Stimulated activated CD4-positive, alpha-beta T cell treated with anti-CD3 and anti-CD28 coated beads, Interleukin-2, amount 100 ng/mL, for 48 hours (primary cell): ENCODE measurements at regions not wholly inside any gene's neighbourhood (a gene's known extent, or its start where the extent isn't known, plus 50 kb on each side); places are given as distances from the start of the nearest gene placed in this dataset.

Experiments
- DNase-seq, 2 donors: peaks; one replicate each; pipeline ENCODE4 v3.0.0-alpha.2; 2020

DNA sequence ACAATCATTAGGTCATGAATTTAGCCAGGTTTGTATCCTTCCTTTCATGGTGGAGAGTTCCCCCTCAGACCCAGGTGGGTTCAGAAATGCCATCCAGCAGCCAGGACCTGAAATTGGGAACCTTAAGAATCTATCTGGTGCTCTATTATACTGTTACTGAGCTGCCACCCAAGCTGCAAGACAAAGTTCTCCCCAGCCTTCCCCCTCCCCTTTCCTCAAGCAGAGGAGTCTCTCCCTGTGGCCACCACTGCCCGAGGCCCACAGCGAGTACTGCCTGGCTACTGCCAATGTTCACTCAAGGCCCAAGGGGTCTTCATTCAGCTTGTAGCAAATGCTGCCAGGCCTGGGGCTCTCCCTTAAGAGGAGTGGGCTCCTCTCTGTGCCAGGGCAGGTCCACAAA lies 133.8 kb downstream of the TMEM38B start:
- no peak for DNase-seq

- DNase-seq: no peak
Observed at GRCh38 chr9:105828596-105829213, 134.4 kb downstream of the TMEM38B start.

- DNase-seq: no peak
Observed at GRCh38 chr9:105830461-105830860, 136.1 kb downstream of the TMEM38B start.

DNA sequence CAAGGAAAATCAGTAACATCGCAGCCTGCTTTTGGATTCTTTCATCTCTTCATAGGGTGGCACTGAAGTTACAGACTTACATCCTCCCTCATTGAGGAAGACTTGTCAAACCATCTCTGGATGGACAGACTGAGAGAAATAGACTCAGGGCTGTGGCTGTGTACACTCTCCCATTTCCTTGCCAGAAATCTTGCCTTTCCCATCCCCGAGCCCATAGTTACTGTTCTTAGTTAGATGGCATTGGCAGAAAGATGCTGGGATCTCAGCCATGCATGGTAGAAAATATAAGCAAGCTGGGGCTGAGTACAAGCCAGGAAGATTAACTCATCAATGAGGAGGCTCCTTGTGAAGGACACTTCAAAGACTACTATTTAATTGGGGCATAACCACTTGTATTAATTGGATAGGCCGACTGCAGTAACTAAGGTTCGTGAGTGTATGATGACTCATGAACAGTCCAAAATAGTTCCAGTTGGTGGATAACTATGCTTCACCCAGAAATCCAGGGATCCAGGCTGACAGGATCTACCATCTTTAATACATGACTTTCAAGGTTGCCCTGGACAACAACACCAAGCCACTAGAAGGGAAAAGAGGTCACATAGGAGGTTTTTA lies 137.9 kb downstream of the TMEM38B start:
- DNase-seq: no peak

GRCh38 chr9:105833271-105833975 lies 139.1 kb downstream of the TMEM38B start:
- no peak for DNase-seq

- no peak for DNase-seq
Observed at GRCh38 chr9:105834404-105834803, 140.1 kb downstream of the TMEM38B start.

DNA sequence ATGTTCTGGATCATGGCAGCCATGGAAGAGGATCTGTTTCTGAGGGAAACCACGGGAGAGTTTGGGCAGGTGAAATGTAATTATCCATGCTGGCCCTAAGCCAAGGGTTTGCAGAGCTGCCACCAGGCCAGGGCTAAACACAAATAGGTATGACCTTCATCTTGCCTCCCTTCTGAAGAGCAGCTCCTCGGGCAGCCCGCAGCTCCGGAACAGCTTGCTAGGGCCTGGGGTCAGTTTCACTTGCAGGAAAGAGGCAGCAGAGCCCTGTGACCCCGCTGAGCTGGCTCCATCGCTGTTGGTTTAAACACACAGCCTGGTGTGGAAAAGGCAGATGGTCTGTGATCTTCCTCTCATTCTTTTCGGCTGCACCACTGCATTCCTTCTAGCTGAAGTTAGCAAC lies 141.4 kb downstream of the TMEM38B start:
- DNase-seq: no peak

DNA sequence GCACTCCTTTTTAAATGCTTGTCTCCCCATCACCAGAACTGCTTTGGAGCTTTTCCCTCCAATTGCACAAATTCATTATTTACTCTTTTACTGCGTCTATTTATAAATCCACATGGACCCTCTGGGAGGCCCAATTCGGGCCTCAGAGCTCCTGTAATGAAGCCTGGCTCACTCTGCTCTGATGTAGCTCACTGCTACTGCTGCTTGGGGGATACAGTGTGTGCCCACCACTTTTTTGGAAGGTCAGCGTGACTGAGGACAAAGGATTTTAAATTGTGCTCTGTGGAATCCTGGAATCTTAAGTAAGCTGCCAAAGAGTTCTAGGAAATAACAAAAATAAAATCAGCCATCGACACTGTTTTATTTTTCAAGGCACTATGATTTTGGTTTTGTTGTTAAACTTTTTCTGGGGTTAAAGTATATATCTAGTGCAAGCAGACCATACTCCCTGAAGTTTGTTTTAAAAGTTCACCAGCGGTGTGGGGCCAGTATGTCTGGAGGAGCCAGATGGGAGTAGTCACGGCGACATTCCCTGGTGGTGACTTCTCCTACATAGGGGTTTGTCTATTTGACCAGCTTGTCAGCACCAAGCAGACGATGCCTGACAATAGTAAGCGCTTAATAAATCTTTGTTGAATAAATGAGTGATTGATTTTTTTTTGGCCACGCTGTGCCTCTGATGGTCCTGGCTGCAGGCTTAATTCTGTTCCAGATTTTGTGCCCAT lies 142.8 kb downstream of the TMEM38B start:
- no peak for DNase-seq

DNA sequence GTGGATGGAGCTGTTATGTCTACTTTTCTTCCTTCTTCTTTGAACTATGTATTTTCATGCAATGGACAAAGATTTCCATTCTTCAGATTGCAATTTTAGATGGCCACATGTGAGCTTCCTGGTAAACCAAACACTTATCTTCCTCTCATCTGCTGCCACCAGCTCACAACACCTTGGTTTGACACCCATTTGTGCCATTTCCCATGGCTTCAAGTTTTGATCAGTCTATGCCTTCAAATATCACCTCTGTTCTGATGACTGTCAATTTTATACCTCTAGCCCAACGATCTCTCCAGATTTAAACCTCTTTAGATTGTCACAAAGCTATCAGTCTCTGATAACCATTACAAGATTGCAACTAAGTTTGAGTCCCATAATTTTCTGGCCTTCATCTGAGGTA lies 147.2 kb downstream of the TMEM38B start:
- DNase-seq: no peak

DNA sequence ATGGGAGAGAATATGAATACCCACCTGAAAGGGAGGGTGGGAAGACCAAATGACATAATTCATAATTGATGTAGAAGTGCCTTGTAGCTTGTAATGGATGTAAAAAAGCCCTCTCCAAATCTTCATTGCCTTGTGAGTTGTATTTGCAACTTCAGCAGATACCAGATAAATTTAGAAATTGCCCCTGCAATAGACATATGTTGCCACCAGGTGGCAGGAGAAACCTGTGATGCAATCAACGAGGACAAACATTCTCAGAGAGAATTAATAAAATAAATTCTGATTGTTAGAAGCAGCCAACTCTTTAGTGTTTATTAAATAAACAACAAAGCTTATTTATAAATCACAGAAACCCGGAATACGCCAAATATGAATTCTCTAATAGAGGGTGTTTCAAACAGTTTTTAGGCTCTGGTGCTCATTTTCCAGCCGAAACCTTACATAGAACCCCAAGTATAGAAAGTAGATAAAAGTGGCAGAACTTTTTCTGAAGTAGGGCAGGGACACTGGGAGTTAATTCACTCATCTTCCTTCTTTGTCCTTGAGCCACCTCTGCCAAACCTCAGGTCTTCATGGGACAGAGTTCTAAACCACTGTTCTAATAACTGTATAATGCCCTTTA lies 147.8 kb downstream of the TMEM38B start:
- DNase-seq: peak in 1 of 2 donors; percentile 29

GRCh38 chr9:105846825-105847224 lies 152.5 kb downstream of the TMEM38B start:
- DNase-seq: no peak

DNA sequence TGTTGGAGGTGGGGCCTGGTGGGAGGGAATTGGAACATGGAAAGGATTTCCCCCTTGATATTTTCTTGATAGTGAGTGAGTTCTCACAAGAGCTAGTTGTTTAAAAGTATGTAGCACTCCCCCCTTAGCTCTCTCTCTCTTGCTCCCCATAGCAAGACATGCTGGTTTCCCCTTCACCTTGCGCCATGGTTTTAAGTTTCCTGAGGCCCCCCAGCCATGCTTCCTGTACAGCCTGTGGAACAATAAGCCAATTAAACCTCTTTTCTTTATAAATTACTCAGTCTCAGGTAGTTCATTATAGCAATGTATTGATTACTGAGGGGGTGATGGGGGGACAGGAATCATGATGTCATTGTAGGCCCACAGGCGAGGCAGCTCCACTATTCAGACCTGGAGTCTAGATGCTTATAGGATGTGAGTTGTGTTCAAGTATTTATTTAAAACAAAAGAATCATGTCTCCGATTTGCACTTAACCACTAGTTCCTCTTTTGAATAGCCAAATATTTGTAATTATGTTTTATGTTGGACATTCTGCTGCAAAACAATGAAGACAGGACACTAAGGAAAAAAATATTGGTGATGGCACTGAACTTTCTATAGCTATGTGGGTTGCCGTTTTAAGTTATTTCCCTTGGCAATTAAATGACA lies 156.6 kb downstream of the TMEM38B start:
- no peak for DNase-seq

DNA sequence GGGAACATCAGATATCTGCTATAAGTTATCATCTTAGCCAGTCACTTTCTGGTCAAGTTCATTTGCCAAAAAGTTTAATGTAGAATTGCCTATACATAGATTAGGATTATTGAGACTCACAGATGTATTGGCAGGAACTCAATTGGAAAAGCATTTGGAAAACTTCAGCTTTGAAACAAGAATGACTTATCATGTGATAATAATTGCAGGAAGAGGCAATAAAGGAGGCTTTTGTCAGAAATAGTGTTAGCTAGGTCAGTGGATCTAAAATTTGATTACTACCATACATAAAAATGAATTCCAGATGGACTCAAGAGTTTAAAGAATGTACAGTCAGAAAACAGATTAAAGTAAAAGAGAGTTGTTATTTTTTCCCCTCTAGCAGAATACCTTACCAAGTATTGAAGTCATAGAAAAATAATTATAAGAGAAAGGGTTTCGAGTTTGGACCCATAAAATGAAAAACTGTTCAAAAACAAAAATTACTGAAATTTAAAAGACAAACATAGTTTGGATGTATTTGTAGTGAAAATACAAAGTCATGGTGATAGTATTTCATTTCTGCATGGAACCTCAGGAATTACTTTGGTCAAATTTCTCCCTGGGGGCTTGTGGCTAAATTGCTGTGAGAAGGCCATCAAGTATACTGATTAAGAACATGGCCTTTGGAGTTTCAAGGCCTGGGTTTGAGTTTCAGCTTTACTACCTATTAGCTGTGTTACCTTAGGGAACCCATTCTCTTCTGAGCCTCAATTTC lies 159.9 kb downstream of the TMEM38B start:
- DNase-seq: no peak

DNA sequence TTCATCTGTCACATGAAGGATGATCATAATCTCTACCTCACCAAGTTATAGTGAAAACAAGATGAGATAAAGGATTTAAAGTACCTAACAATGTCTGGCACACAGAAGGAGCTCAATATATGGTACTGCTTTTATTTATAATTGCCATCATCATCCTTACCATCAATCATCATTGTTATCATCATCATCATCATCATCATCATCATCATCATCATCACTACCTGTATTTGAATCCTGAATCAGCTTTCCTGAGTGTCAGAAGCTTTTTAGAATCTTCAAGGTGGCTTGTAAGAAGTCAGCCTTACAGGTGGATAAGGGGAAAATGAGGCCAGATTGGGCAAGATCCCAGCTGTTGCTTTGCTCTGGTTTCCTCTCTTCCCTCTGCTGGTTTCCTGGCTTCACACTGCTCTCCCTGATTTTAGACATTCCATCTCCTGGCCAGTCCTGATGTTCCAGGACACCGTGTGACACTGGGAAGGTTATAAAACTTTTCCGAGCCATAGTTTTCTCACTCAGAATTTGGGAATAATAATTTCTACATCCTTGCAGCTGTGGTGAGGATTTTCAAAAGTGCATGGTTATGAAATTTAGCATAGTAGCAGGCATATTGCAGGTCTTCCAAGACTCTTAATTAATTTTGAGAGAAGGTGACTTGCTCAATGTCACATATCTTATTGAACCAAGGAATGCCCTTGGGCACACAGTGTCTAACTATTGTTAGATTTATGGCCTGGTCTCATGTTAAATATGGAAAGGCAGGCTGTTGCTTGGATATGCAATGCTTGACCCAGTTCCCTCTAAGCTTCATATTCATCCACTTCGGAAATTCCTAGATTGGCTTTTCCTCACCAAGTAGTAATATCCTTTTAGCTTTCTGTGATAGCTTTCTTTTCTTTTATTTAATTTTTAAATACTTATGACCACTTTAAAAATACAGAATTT lies 160.7 kb downstream of the TMEM38B start:
- no peak for DNase-seq

DNA sequence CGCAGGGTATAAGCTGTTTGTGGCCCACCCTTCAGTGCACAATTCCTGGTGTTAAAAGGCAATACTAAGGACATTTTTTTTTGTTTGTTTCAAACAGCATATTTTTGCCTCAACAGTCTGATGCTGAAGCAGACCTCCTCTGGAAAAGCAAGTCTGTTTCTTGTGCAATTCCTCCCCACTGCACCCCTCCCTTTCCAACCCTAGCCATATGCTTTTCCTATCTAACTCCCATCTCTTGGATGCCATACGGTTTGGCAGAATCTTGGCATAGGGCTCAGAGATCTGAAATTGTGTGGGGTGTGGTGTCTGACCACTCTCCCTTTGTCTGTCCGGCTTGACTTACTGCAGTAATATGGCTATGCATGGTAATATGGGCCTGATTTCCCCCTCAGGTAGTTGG lies 161.6 kb downstream of the TMEM38B start:
- DNase-seq: no peak

- no peak for DNase-seq
Observed at GRCh38 chr9:105858006-105858690, 163.8 kb downstream of the TMEM38B start.

- no peak for DNase-seq
Observed at GRCh38 chr9:105858877-105859276, 164.5 kb downstream of the TMEM38B start.

GRCh38 chr9:105859428-105860091 lies 165.2 kb downstream of the TMEM38B start:
- no peak for DNase-seq

GRCh38 chr9:105860516-105860915 lies 166.2 kb downstream of the TMEM38B start:
- DNase-seq: no peak

- no peak for DNase-seq
Observed at GRCh38 chr9:105861972-105862371, 167.6 kb downstream of the TMEM38B start.
